SHP77 treated with DMSO at 0.1 percent for 48 hours (cell line): ENCODE measurements at regions not wholly inside any gene's neighbourhood (a gene's known extent, or its start where the extent isn't known, plus 50 kb on each side); places are given as distances from the start of the nearest gene placed in this dataset.

ENCODE experiments used
- DNase-seq: peaks from one replicate; lab custom pipeline; 2025; lab: John Stamatoyannopoulos, UW

GRCh38 chr20:42020316-42020715 is 402.1 kb upstream of the CHD6 start:
- DNase-seq = no peak

- no peak for DNase-seq
These were observed 400.8 kb upstream of the CHD6 start for GRCh38 chr20:42018979-42019378.

GRCh38 chr20:42010090-42010489 is 391.9 kb upstream of the CHD6 start:
- DNase-seq = no peak

- DNase-seq = no peak
These were observed 389.1 kb upstream of the CHD6 start for GRCh38 chr20:42007251-42007650.

GRCh38 chr20:42005211-42005610 is 387.0 kb upstream of the CHD6 start:
- no peak for DNase-seq

GRCh38 chr20:42003380-42003779 is 385.2 kb upstream of the CHD6 start:
- DNase-seq = no peak

- DNase-seq = no peak
These were observed 380.6 kb upstream of the CHD6 start for GRCh38 chr20:41998539-41999341.

GRCh38 chr20:41996951-41997350 is 378.8 kb upstream of the CHD6 start:
- DNase-seq = no peak

GRCh38 chr20:41992481-41992880 is 374.3 kb upstream of the CHD6 start:
- no peak for DNase-seq

- DNase-seq = no peak
These were observed 373.2 kb upstream of the CHD6 start for GRCh38 chr20:41991412-41991811.

GRCh38 chr20:41989935-41990635 is 371.9 kb upstream of the CHD6 start:
- no peak for DNase-seq

- DNase-seq = no peak
These were observed 371.0 kb upstream of the CHD6 start for GRCh38 chr20:41989039-41989679.

GRCh38 chr20:41984031-41984430 is 365.9 kb upstream of the CHD6 start:
- no peak for DNase-seq

GRCh38 chr20:41983159-41983558 is 365.0 kb upstream of the CHD6 start:
- DNase-seq = no peak

- DNase-seq = no peak
These were observed 363.6 kb upstream of the CHD6 start for GRCh38 chr20:41981746-41982145.

GRCh38 chr20:41978875-41979274 is 360.7 kb upstream of the CHD6 start:
- DNase-seq = no peak

- DNase-seq = no peak
These were observed 360.1 kb upstream of the CHD6 start for GRCh38 chr20:41978246-41978790.

GRCh38 chr20:41969656-41970055 is 351.5 kb upstream of the CHD6 start:
- no peak for DNase-seq

GRCh38 chr20:41960166-41960565 is 342.0 kb upstream of the CHD6 start:
- no peak for DNase-seq

- no peak for DNase-seq
These were observed 340.2 kb upstream of the CHD6 start for GRCh38 chr20:41958391-41958790.

GRCh38 chr20:41956338-41957074 is 338.3 kb upstream of the CHD6 start:
- DNase-seq = peak; percentile 6

- no peak for DNase-seq
These were observed 334.0 kb upstream of the CHD6 start for GRCh38 chr20:41952166-41952565.
